Fibroblast of the conjunctiva (primary cell): ENCODE measurements at regions not wholly inside any gene's neighbourhood (a gene's known extent, or its start where the extent isn't known, plus 50 kb on each side); places are given as distances from the start of the nearest gene placed in this dataset.

Experiments used
- DNase-seq: peaks from one replicate; pipeline ENCODE4 v3.0.0-alpha.2; 2010; ENCODE audit warnings: low read depth

- DNase-seq = no peak
These were observed 72.3 kb upstream of the BOC start for GRCh38 chr3:113138839-113139743.

GRCh38 chr3:113140876-113141275, 70.5 kb upstream of the BOC start:
- DNase-seq = no peak

- no peak for DNase-seq
These were observed 69.8 kb upstream of the BOC start for GRCh38 chr3:113141543-113141942.

GRCh38 chr3:113142476-113142875, 68.9 kb upstream of the BOC start:
- no peak for DNase-seq

GRCh38 chr3:113143353-113143752, 68.0 kb upstream of the BOC start:
- DNase-seq = no peak

- DNase-seq = peak; percentile 35
These were observed 63.6 kb upstream of the BOC start for GRCh38 chr3:113147681-113148261.

GRCh38 chr3:113148284-113148683, 63.1 kb upstream of the BOC start:
- DNase-seq = peak; percentile 33

GRCh38 chr3:113150250-113150649, 61.1 kb upstream of the BOC start:
- DNase-seq = no peak

- DNase-seq = no peak
These were observed 59.8 kb upstream of the BOC start for GRCh38 chr3:113151461-113152031.

- no peak for DNase-seq
These were observed 58.5 kb upstream of the BOC start for GRCh38 chr3:113152849-113153248.

- DNase-seq = no peak
These were observed 57.8 kb upstream of the BOC start for GRCh38 chr3:113153499-113154107.

- no peak for DNase-seq
These were observed 54.5 kb upstream of the BOC start for GRCh38 chr3:113156816-113157333.

- peak; percentile 16 for DNase-seq
These were observed 53.8 kb upstream of the BOC start for GRCh38 chr3:113157408-113158030.

GRCh38 chr3:113158171-113158570, 53.2 kb upstream of the BOC start:
- DNase-seq = no peak
